ENCODE measurements at regions not wholly inside any gene's neighbourhood (a gene's known extent, or its start where the extent isn't known, plus 50 kb on each side); places are given as distances from the start of the nearest gene placed in this dataset.
A peak's percentile ranks its signal among the peaks of the same experiment; 100 is the strongest.

- in situ Hi-C loops (cut with HindIII; ENCODE audit: extremely low pct_ligation_motif_present, low pct_unique_long_range_greater_than_20kb) (no loop called here), intact Hi-C loops (cut with micrococcal nuclease; ENCODE audit: unreplicated experiment) (no loop called here)
- no peak for FAIRE-seq
- Histone ChIP-seq H3K9me3 (ENCODE audit: low read length) (no peaks in the 10 kb centered on the region), H3K4me2 (ENCODE audit: low read depth, low read length) (no peak overlapping the region), H3K9ac (ENCODE audit: insufficient read depth, low read depth, low read length) (no peak overlapping the region), H3K27ac (ENCODE audit: extremely low read length, insufficient read depth, low read length) (no peak overlapping the region), H3K36me3 (replicated peaks in 1 of 2; ENCODE audit: control insufficient read depth in 1 of 2, insufficient read depth in 2 of 2, low read length in 2 of 2) (no peaks in the 10 kb centered on the region), H2AFZ (ENCODE audit: low read length) (no peak overlapping the region), H4K20me1 (ENCODE audit: insufficient read depth, low read length) (no peaks in the 10 kb centered on the region), H3K27me3 (ENCODE audit: control insufficient read depth in 1 of 2, insufficient read depth in 2 of 2, low read length in 2 of 2) (no peaks in the 10 kb centered on the region), H3K4me3 (replicated peaks in 1 of 3; ENCODE audit: insufficient read depth in 1 of 3, low read depth in 2 of 3, low read length in 3 of 3) (no peak overlapping the region), H3K79me2 (ENCODE audit: insufficient read depth, low read length) (no peaks in the 10 kb centered on the region), H3K4me1 (ENCODE audit: insufficient read depth, low read length) (peaks cover 30% of the 10 kb centered on the region)
- TF ChIP-seq TFE3 (CRISPR knock-in tag; IDR thresholded peaks at IDR 0.05) (no peak), ZBTB38 (CRISPR knock-in tag; IDR thresholded peaks at IDR 0.05) (no peak), ZBTB34 (CRISPR knock-in tag; IDR thresholded peaks at IDR 0.05) (no peak), ZNF12 (CRISPR knock-in tag; IDR thresholded peaks at IDR 0.05) (0 out of 2 replicates have a peak, but pooled peaks have one; percentile 55), KDM3A (CRISPR knock-in tag; IDR thresholded peaks at IDR 0.05; ENCODE audit: low read depth) (no peak), CEBPG (CRISPR knock-in tag; IDR thresholded peaks at IDR 0.05) (peak; percentile 68), GMEB2 (CRISPR knock-in tag; IDR thresholded peaks at IDR 0.05; ENCODE audit: low read depth) (no peak), ZSCAN30 (CRISPR knock-in tag; IDR thresholded peaks at IDR 0.05) (no peak), POGK (CRISPR knock-in tag; conservative IDR thresholded peaks at IDR 0.05) (no peak), ZBTB37 (CRISPR knock-in tag; IDR thresholded peaks at IDR 0.05) (no peak), CBX1 (IDR thresholded peaks at IDR 0.05; ENCODE audit: low read depth) (no peak), ZNF17 (CRISPR knock-in tag; IDR thresholded peaks at IDR 0.05) (no peak), ZNF296 (CRISPR knock-in tag; conservative IDR thresholded peaks at IDR 0.05) (no peak), CEBPB (IDR thresholded peaks at IDR 0.05; ENCODE audit: borderline replicate concordance, low read depth, low read length) (0 out of 2 replicates have a peak, but pooled peaks have one; percentile 27), PLRG1 (conservative IDR thresholded peaks at IDR 0.05) (no peak)
- BruUV-seq (replicated peaks), result no TSS peak
- no peak for ATAC-seq
- no peak for DNase-seq (ENCODE audit: low spot score)
- POLR2A ChIA-PET, result no interaction called here
- CTCF ChIA-PET (ENCODE audit: low intra/inter-chr PET ratio, low total read pairs), result no interaction called here
Observed at GRCh38 chr6:138601128-138601527, 101.8 kb upstream of the NHSL1 start.
